Spleen (tissue), 11 donors: ENCODE measurements at regions not wholly inside any gene's neighbourhood (a gene's known extent, or its start where the extent isn't known, plus 50 kb on each side); places are given as distances from the start of the nearest gene placed in this dataset.

ENCODE experiments used
- DNase-seq: peaks from one replicate; pipeline ENCODE4 v3.0.0-alpha.2; 2020
- H3K27ac ChIP-seq, 8 donors: fragments of 200-600 bp; sonication (generic) in 7 of 8; 1 replicate in 4 of 8; 2 replicates in 4 of 8; pipeline versions ENCODE4 v1.5.0 to v1.8.0; 2016 to 2021; ENCODE audit warnings: inconsistent platforms in 4 of 8, mild to moderate bottlenecking in 4 of 8, moderate library complexity in 1 of 8
- H3K27me3 ChIP-seq, 7 donors: fragments of 200-600 bp; sonication (generic) in 6 of 7; replicated peaks in 1 of 7; 1 replicate in 4 of 7; 2 replicates in 3 of 7; pipeline versions ENCODE4 v1.5.0 to v1.8.0; 2016 to 2021; ENCODE audit warnings: inconsistent platforms in 3 of 7, mild to moderate bottlenecking in 1 of 7
- H3K36me3 ChIP-seq, 6 donors: fragments of 200-600 bp; sonication (generic) in 5 of 6; 1 replicate in 4 of 6; 2 replicates in 2 of 6; pipeline versions ENCODE4 v1.5.0 to v1.8.0; 2016 to 2021; ENCODE audit warnings: inconsistent platforms in 2 of 6
- H3K4me1 ChIP-seq, 6 donors: fragments of 200-600 bp; sonication (generic) in 5 of 6; 1 replicate in 3 of 6; 2 replicates in 3 of 6; pipeline versions ENCODE4 v1.5.0 to v1.8.0; 2016 to 2021; ENCODE audit warnings: inconsistent platforms in 3 of 6
- H3K4me3 ChIP-seq, 8 donors: fragments of 200-600 bp; sonication (generic) in 7 of 8; 1 replicate in 4 of 8; 2 replicates in 4 of 8; pipeline versions ENCODE4 v1.5.0 to v1.8.0; 2016 to 2021; ENCODE audit warnings: inconsistent platforms in 4 of 8, mild to moderate bottlenecking in 4 of 8, moderate library complexity in 2 of 8
- H3K9me3 ChIP-seq, 8 donors: fragments of 200-600 bp; sonication (generic) in 7 of 8; 1 replicate in 4 of 8; 2 replicates in 4 of 8; pipeline versions ENCODE4 v1.5.0 to v1.8.0; 2016 to 2021; ENCODE audit warnings: inconsistent platforms in 4 of 8
- POLR2A ChIP-seq, 3 donors: fragments of 450-650 bp; IDR thresholded peaks; one replicate each; pipeline ENCODE4 v1.5.1; 2017; ENCODE audit warnings: antibody characterized with exemption in 3 of 3, mild to moderate bottlenecking in 1 of 3
- POLR2AphosphoS5 ChIP-seq, 3 donors: sonication (generic); formaldehyde crosslinking; IDR thresholded peaks; one replicate each; pipeline ENCODE4 v1.5.1; 2017; ENCODE audit warnings: antibody characterized with exemption in 3 of 3
- WGBS, 5 donors: extraction: QIAGEN DNeasy Blood & Tissue Kit in 3 of 5; methylation state at CpG; one replicate each; pipeline versions ENCODE4 v1.1.5 to v1.1.7; 2013 to 2018; 5-methylcytosine and 5-hydroxymethylcytosine counted together
- intact Hi-C: fragments of 100-400 bp; cut with DNase I; formaldehyde crosslinking; loops from one replicate; pipeline ENCODE4 v1.15.0; 2023; ENCODE audit warnings: low total_unique reads
- TF ChIP-seq, protein P1 (sequence below), 11 experiments: fragments of 200-600 bp in 7 of 11; fragments of 450-650 bp in 4 of 11; sonication (generic) in 4 of 11; IDR thresholded peaks in 8 of 11; conservative IDR thresholded peaks in 3 of 11; 1 replicate in 7 of 11; 2 replicates in 4 of 11; pipeline versions ENCODE4 v1.4.0 to v1.8.0; 2016 to 2021; ENCODE audit warnings: antibody characterized with exemption in 11 of 11, inconsistent platforms in 4 of 11, mild to moderate bottlenecking in 1 of 11
- donor health status: healthy with polysubstance abuse.
- donor health status: DM: no; HTN: no; CAD: no; lungs with moderate emphysema.
- donor health status: DM: no; HTN: no; CAD: no.
- donor health status: Bipolar disorder and iron deficiency.
- donor health status: healthy.
- donor health status: DM: no; HTN: no; CAD: no.
- donor health status: DM: yes; HTN: yes; CAD: no.

DNA sequence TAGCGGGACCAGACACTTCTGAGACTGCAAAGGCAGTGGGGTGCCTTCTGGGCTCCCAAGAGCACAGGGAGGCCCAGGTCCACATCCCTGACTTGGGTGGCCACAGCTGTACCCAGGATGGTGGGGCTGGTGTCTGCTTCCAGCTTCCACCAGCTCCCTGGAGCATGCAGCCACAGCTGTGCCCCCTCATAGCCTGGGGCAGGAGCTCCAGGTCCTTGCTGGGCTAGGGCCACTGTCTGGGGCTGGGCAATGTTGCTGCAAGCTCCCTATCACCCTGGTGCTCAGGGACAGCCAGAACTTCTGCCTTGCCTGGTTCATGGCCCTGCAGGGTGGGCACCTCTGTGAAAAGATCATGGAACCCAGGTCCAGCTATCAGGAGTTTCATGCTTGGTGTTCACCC lies 673.9 kb downstream of the SH3BGRL start:
- H3K4me3 ChIP-seq = no peak overlapping the region
- DNase-seq = no peak
- H3K4me1 ChIP-seq = no peaks in the 10 kb centered on the region
- TF ChIP-seq, protein P1, sequence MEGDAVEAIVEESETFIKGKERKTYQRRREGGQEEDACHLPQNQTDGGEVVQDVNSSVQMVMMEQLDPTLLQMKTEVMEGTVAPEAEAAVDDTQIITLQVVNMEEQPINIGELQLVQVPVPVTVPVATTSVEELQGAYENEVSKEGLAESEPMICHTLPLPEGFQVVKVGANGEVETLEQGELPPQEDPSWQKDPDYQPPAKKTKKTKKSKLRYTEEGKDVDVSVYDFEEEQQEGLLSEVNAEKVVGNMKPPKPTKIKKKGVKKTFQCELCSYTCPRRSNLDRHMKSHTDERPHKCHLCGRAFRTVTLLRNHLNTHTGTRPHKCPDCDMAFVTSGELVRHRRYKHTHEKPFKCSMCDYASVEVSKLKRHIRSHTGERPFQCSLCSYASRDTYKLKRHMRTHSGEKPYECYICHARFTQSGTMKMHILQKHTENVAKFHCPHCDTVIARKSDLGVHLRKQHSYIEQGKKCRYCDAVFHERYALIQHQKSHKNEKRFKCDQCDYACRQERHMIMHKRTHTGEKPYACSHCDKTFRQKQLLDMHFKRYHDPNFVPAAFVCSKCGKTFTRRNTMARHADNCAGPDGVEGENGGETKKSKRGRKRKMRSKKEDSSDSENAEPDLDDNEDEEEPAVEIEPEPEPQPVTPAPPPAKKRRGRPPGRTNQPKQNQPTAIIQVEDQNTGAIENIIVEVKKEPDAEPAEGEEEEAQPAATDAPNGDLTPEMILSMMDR (IDR thresholded peaks at IDR 0.05 in 8 of 11, conservative IDR thresholded peaks at IDR 0.05 in 3 of 11) = no peak
- TF ChIP-seq POLR2A (IDR thresholded peaks at IDR 0.05) (no peak), POLR2AphosphoS5 (IDR thresholded peaks at IDR 0.05) (no peak)
- H3K27ac ChIP-seq = no peak overlapping the region
- 76 to 100% (median 83%) methylated on average over 1 of the region's 1 CpG for WGBS, 5 donors
- H3K36me3 ChIP-seq = no peaks in the 10 kb centered on the region
- peaks cover 0 to 38% (median 14%) of the 10 kb centered on the region in 8 donors for H3K9me3 ChIP-seq
- intact Hi-C loops = no loop called here
- no peaks in the 10 kb centered on the region for H3K27me3 ChIP-seq

DNA sequence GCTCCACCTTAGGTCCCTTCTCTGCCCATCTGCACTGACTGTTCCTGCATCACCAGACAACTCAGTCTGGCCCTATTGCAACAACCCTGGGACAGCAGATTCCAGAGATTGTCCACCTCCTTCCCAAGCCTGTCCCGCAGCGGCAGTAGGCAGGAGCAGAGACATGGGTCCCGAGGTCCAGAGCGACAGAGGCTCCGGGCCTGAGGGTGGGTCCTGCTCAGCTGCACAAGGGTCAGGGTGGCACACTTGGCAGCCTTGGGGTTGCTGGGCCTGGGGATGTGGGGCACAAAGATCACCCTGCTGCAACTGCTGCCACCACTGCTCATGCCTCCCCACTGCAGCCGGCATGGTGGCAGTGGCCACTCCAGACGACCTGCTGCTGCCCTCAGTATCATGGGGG lies 674.5 kb downstream of the SH3BGRL start:
- Histone ChIP-seq H3K36me3 (no peaks in the 10 kb centered on the region), H3K9me3 (peaks cover 0 to 32% (median 8%) of the 10 kb centered on the region in 8 donors), H3K27ac (no peak overlapping the region), H3K4me3 (no peak overlapping the region), H3K27me3 (no peaks in the 10 kb centered on the region), H3K4me1 (no peaks in the 10 kb centered on the region)
- 80 to 92% (median 88%) methylated on average over 4 to 7 of the region's 7 CpGs for WGBS, 5 donors
- TF ChIP-seq, protein P1 (IDR thresholded peaks at IDR 0.05 in 8 of 11, conservative IDR thresholded peaks at IDR 0.05 in 3 of 11) = no peak
- no peak for TF ChIP-seq POLR2A (IDR thresholded peaks at IDR 0.05)
- no peak for TF ChIP-seq POLR2AphosphoS5 (IDR thresholded peaks at IDR 0.05)
- intact Hi-C loops = no loop called here
- DNase-seq = no peak

DNA sequence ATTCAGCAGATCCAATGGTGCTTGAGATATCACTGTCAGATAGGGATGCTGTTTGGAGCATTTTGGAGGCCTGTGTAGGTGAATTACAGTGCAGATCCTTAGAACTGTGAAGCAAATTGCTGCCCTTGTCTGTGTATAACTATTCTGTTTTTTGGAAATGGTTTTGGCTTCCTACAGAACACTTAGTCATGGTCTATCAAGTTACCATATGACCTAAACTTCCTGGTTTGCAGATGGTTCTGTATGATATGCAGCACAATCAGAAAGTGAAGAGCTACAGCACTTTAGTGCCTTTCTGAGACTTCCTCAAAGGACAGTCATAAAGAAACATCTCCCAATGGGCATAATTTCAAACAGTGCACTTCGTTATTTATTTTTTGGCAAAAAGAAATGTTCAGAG lies 688.6 kb downstream of the SH3BGRL start:
- DNase-seq = no peak
- Histone ChIP-seq H3K4me1 (no peaks in the 10 kb centered on the region), H3K9me3 (no peaks in the 10 kb centered on the region), H3K27ac (no peak overlapping the region), H3K36me3 (no peaks in the 10 kb centered on the region), H3K4me3 (no peak overlapping the region), H3K27me3 (no peaks in the 10 kb centered on the region)
- TF ChIP-seq POLR2AphosphoS5 (IDR thresholded peaks at IDR 0.05) (no peak), POLR2A (IDR thresholded peaks at IDR 0.05) (no peak)
- WGBS, 5 donors = 0 to 22% (median 12%) methylated on average over 1 of the region's 1 CpG
- intact Hi-C loops = no loop called here

DNA sequence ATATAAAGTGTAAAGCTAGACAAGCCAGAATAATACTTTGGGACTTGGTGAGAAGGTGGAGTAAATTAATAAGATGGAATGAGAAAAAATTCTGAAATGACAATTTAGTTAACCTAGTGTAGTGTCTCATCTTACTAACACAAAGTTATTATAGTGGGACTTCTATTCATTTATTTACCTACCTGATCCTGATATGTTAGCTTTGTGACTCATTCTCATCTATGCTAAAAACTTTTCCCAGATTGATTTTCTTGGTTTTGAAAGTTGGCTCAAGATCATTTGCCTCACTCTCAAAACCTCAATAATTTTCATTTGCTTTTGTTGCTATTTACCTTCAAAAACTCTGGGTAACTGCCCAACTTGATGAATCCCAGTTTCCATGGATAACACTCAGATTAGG lies 698.6 kb downstream of the SH3BGRL start:
- intact Hi-C loops = no loop called here
- no peaks in the 10 kb centered on the region for H3K4me1 ChIP-seq

More for the DNA sequence above, 698.6 kb downstream of the SH3BGRL start:
- H3K9me3 ChIP-seq = no peaks in the 10 kb centered on the region
- H3K4me3 ChIP-seq = no peak overlapping the region
- DNase-seq = no peak
- no peaks in the 10 kb centered on the region for H3K36me3 ChIP-seq
- TF ChIP-seq POLR2AphosphoS5 (IDR thresholded peaks at IDR 0.05) (no peak), POLR2A (IDR thresholded peaks at IDR 0.05) (no peak)
- TF ChIP-seq, protein P1 (IDR thresholded peaks at IDR 0.05 in 8 of 11, conservative IDR thresholded peaks at IDR 0.05 in 3 of 11) = no peak
- H3K27me3 ChIP-seq = no peaks in the 10 kb centered on the region
- no peak overlapping the region for H3K27ac ChIP-seq
